ENCODE measurements at regions not wholly inside any gene's neighbourhood (a gene's known extent, or its start where the extent isn't known, plus 50 kb on each side); places are given as distances from the start of the nearest gene placed in this dataset.
"Not testable (repeated sequence)": the region's sequence is repeated elsewhere in the genome, so short reads cannot be mapped to it uniquely, and the experiment has no call there.

GRCh38 chr2:111566068-111566467 lies 317.9 kb downstream of the ANAPC1 start:
- not testable (repeated sequence) for DNase-seq (ENCODE audit: low read depth in 1 of 2, low spot score in 1 of 2)

- DNase-seq (ENCODE audit: low read depth in 1 of 2, low spot score in 1 of 2): not testable (repeated sequence)
Measured at GRCh38 chr2:111567233-111567632, 316.8 kb downstream of the ANAPC1 start.

- DNase-seq (ENCODE audit: low read depth in 1 of 2, low spot score in 1 of 2): not testable (repeated sequence)
Measured at GRCh38 chr2:111569356-111570199, 314.4 kb downstream of the ANAPC1 start.

- not testable (repeated sequence) for DNase-seq (ENCODE audit: low read depth in 1 of 2, low spot score in 1 of 2)
Measured at GRCh38 chr2:111570300-111571114, 313.5 kb downstream of the ANAPC1 start.

- not testable (repeated sequence) for DNase-seq (ENCODE audit: low read depth in 1 of 2, low spot score in 1 of 2)
Measured at GRCh38 chr2:111574803-111575202, 309.2 kb downstream of the ANAPC1 start.

- DNase-seq (ENCODE audit: low read depth in 1 of 2, low spot score in 1 of 2): not testable (repeated sequence)
Measured at GRCh38 chr2:111577154-111577885, 306.7 kb downstream of the ANAPC1 start.

- not testable (repeated sequence) for DNase-seq (ENCODE audit: low read depth in 1 of 2, low spot score in 1 of 2)
Measured at GRCh38 chr2:111579500-111580134, 304.4 kb downstream of the ANAPC1 start.

- not testable (repeated sequence) for DNase-seq (ENCODE audit: low read depth in 1 of 2, low spot score in 1 of 2)
Measured at GRCh38 chr2:111580616-111581015, 303.4 kb downstream of the ANAPC1 start.

GRCh38 chr2:111582090-111582489 lies 301.9 kb downstream of the ANAPC1 start:
- not testable (repeated sequence) for DNase-seq (ENCODE audit: low read depth in 1 of 2, low spot score in 1 of 2)

- DNase-seq (ENCODE audit: low read depth in 1 of 2, low spot score in 1 of 2): not testable (repeated sequence)
Measured at GRCh38 chr2:111583480-111583879, 300.5 kb downstream of the ANAPC1 start.

GRCh38 chr2:111584540-111584939 lies 299.5 kb downstream of the ANAPC1 start:
- not testable (repeated sequence) for DNase-seq (ENCODE audit: low read depth in 1 of 2, low spot score in 1 of 2)

- not testable (repeated sequence) for DNase-seq (ENCODE audit: low read depth in 1 of 2, low spot score in 1 of 2)
Measured at GRCh38 chr2:111584950-111585349, 299.0 kb downstream of the ANAPC1 start.

- not testable (repeated sequence) for DNase-seq (ENCODE audit: low read depth in 1 of 2, low spot score in 1 of 2)
Measured at GRCh38 chr2:111586014-111586413, 298.0 kb downstream of the ANAPC1 start.

- not testable (repeated sequence) for DNase-seq (ENCODE audit: low read depth in 1 of 2, low spot score in 1 of 2)
Measured at GRCh38 chr2:111595072-111595471, 288.9 kb downstream of the ANAPC1 start.

GRCh38 chr2:111596808-111597705 lies 286.9 kb downstream of the ANAPC1 start:
- DNase-seq (ENCODE audit: low read depth in 1 of 2, low spot score in 1 of 2): not testable (repeated sequence)

- not testable (repeated sequence) for DNase-seq (ENCODE audit: low read depth in 1 of 2, low spot score in 1 of 2)
Measured at GRCh38 chr2:111598944-111599343, 285.0 kb downstream of the ANAPC1 start.

- DNase-seq (ENCODE audit: low read depth in 1 of 2, low spot score in 1 of 2): not testable (repeated sequence)
Measured at GRCh38 chr2:111602259-111602658, 281.7 kb downstream of the ANAPC1 start.

- DNase-seq (ENCODE audit: low read depth in 1 of 2, low spot score in 1 of 2): not testable (repeated sequence)
Measured at GRCh38 chr2:111605798-111606197, 278.2 kb downstream of the ANAPC1 start.

GRCh38 chr2:111606632-111607031 lies 277.4 kb downstream of the ANAPC1 start:
- not testable (repeated sequence) for DNase-seq (ENCODE audit: low read depth in 1 of 2, low spot score in 1 of 2)

Measured in activated T-helper 1 cell treated with anti-CD3 and anti-CD28 coated beads, Interleukin-2, amount 50 U/mL, for 16 hours (primary cell).